Ishikawa (cell line): ENCODE measurements at regions not wholly inside any gene's neighbourhood (a gene's known extent, or its start where the extent isn't known, plus 50 kb on each side); places are given as distances from the start of the nearest gene placed in this dataset.

Experiments used
- CEBPB ChIP-seq: IDR thresholded peaks from 2 replicates; pipeline ENCODE4 v1.6.1; 2012
- CREB1 ChIP-seq: IDR thresholded peaks from 2 replicates; pipeline ENCODE4 v1.6.1; 2012; ENCODE audit warnings: low read depth
- EGR1 ChIP-seq: IDR thresholded peaks from 2 replicates; pipeline ENCODE4 v1.6.1; 2012
- EP300 ChIP-seq: IDR thresholded peaks from 2 replicates; pipeline ENCODE4 v1.6.1; 2012; ENCODE audit warnings: borderline replicate concordance
- FOXM1 ChIP-seq: IDR thresholded peaks from 2 replicates; pipeline ENCODE4 v1.6.1; 2012; ENCODE audit warnings: low read depth, borderline replicate concordance
- MAX ChIP-seq: IDR thresholded peaks from 2 replicates; pipeline ENCODE4 v1.6.1; 2012
- NFIC ChIP-seq: IDR thresholded peaks from 2 replicates; pipeline ENCODE4 v1.6.1; 2012
- RAD21 ChIP-seq: IDR thresholded peaks from 2 replicates; pipeline ENCODE4 v1.6.1; 2012; ENCODE audit warnings: low read depth
- REST ChIP-seq: IDR thresholded peaks from 2 replicates; pipeline ENCODE4 v1.6.1; 2012; ENCODE audit warnings: low read depth, mild to moderate bottlenecking
- TAF1 ChIP-seq: IDR thresholded peaks from 2 replicates; pipeline ENCODE4 v1.6.1; 2012; ENCODE audit warnings: low read depth, mild to moderate bottlenecking
- TCF12 ChIP-seq: IDR thresholded peaks from 2 replicates; pipeline ENCODE4 v1.6.1; 2012; ENCODE audit warnings: low read depth
- TEAD4 ChIP-seq: IDR thresholded peaks from 2 replicates; pipeline ENCODE4 v1.6.1; 2012
- USF1 ChIP-seq: IDR thresholded peaks from 2 replicates; pipeline ENCODE4 v1.6.1; 2012
- YY1 ChIP-seq: IDR thresholded peaks from 2 replicates; pipeline ENCODE4 v1.6.1; 2012; ENCODE audit warnings: low read depth
- ZBTB7A ChIP-seq: IDR thresholded peaks from 2 replicates; pipeline ENCODE4 v1.6.1; 2012; ENCODE audit warnings: low read depth

GRCh38 chr2:208939852-208940251 is 484.0 kb upstream of the MAP2 start:
- TF ChIP-seq ZBTB7A (no peak), NFIC (no peak), RAD21 (no peak), CREB1 (no peak), TEAD4 (no peak), TAF1 (no peak), MAX (no peak), EGR1 (no peak), EP300 (no peak), YY1 (no peak)

GRCh38 chr2:208945719-208946256 is 478.1 kb upstream of the MAP2 start:
- TF ChIP-seq MAX (no peak), TCF12 (no peak), RAD21 (no peak), TAF1 (no peak), EP300 (no peak), NFIC (no peak), YY1 (no peak), CREB1 (no peak), USF1 (no peak)

- TF ChIP-seq REST: peak; percentile 58; the same call in 1 of the 2 replicates
- TF ChIP-seq TEAD4: no peak
Observed at GRCh38 chr2:208948073-208948472, 475.8 kb upstream of the MAP2 start.

GRCh38 chr2:208970070-208970469 is 453.8 kb upstream of the MAP2 start:
- TF ChIP-seq FOXM1 (no peak), CREB1 (no peak), EGR1 (no peak), NFIC (no peak), USF1 (no peak), ZBTB7A (no peak), TEAD4 (no peak), RAD21 (no peak), CEBPB (no peak), MAX (no peak), EP300 (no peak), TAF1 (no peak)

GRCh38 chr2:208977582-208977981 is 446.3 kb upstream of the MAP2 start:
- TF ChIP-seq RAD21 (no peak), CEBPB (no peak), CREB1 (no peak), USF1 (no peak), EGR1 (no peak), FOXM1 (no peak), TAF1 (no peak), TEAD4 (no peak), YY1 (no peak), ZBTB7A (no peak), TCF12 (no peak), EP300 (no peak), MAX (no peak), NFIC (no peak), REST (no peak)
